HG02852 (cell line): ENCODE measurements at regions not wholly inside any gene's neighbourhood (a gene's known extent, or its start where the extent isn't known, plus 50 kb on each side); places are given as distances from the start of the nearest gene placed in this dataset.

Source experiments
- ATAC-seq: cut with Tn5 transposase; IDR thresholded peaks from one replicate; pipeline ENCODE4 v1.9.1; 2021; ENCODE audit warnings: mild to moderate bottlenecking, moderate library complexity; ENCODE audit not compliant: unreplicated experiment

DNA sequence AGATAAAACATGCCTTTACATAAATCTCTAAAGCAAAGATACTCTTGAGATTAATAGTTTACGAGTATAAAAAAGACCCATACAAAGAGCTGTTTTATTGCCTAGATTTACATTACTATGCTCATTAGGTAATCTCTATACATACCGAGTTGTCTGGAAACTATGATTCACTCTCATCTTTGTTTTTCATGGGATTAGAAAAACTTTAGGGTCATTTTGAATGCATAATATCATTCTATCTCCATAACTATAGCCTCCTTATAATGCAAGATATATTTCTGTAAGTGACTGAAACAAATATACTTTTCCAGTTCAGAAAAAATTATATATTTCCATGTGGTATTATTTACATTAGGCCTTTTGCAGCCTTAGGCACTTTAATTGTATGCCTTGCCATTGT is 1088.7 kb upstream of the ARRDC3 start:
- no peak for ATAC-seq

DNA sequence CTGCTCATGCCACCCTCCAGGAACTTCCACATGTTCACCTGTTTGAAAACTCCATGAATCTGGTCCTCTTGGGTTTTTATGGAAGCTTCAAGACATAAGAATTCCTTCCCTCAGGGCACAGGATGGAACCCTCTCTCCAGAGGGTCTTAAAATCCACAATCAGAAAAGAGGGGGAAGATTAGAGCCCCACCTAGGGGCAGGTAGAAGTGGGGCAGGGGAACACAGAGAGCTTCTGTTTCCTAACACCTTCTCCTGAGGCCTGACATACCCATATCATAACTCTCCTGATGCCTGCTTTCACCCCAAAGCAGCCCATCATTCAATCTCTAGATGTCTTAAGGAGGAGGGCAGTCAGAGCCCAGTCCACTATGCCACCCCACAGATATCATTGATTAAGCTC is 1087.7 kb upstream of the ARRDC3 start:
- ATAC-seq: no peak

DNA sequence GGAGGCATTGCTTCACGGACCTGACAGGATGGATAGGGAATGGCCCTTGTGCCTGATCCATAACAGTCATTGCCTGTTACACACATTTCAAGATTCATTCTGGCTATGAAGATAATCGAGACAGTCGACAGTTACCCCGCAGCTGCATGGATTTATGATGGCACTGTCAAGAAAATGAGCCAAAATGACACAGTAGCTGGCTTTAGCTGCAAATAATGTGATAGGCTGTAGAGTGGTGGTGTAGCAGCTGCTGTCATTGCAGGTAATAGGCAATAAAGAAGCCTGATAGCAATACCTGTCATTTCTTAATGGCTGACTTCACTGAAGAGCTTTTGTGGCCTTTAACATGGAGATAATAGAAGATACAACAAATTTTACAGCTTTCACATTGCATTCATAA is 1085.2 kb upstream of the ARRDC3 start:
- ATAC-seq: no peak

DNA sequence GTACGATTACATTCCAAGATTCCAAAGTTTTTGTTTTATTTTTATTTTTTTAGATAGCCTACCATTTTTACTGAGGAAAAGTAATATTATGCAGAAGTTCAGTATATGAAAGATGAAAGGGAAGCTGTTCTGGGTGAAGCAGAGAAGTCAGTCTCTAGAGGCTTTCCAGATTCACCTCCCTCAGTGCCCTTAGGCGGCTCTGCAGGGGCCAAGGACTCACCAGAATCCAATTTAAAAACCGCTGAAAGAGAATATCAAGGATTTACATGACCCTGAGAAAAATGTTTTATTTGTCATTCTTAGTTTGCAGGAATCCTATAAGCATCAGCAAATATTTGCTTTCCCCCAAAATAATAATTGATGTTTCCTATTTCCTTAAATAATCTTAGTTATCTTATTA is 1084.6 kb upstream of the ARRDC3 start:
- ATAC-seq: no peak

DNA sequence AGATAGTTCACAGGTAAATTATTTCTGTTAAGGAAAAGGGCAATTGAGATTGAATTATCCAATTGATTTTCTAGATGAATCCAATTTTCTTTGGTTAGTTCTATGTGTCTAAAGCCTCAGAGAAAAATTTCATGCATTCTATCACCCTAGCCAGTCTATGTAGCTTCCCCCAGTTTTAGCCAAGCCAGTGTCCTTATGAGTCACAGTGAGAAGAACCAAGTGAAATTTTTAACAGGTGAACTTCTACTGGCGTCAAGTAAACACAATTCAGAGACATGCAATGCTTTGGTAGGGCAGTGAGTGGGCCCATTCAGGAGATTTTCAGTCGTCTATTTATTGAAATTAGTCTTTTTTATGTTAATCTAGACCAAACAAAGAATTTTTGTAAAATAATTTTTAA is 1077.4 kb upstream of the ARRDC3 start:
- peak; percentile 65 for ATAC-seq

DNA sequence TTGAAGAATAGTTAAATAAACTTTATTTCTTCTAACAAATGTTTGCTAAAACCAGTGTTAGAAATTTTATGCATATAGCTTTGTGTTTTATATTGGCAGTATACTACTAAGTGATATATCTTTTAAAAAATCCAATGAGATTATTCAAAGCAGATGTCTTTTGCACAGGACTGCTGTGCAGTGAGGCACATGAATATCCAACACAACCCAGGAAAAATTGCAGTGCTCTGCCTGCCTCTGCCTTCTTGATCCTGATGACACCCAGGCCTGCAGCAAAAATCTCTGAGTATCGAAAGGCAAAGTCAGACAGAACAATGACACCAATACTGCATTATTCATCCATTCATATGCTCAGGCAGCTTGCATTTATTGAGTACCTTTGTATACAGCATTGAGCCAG is 1076.5 kb upstream of the ARRDC3 start:
- no peak for ATAC-seq

DNA sequence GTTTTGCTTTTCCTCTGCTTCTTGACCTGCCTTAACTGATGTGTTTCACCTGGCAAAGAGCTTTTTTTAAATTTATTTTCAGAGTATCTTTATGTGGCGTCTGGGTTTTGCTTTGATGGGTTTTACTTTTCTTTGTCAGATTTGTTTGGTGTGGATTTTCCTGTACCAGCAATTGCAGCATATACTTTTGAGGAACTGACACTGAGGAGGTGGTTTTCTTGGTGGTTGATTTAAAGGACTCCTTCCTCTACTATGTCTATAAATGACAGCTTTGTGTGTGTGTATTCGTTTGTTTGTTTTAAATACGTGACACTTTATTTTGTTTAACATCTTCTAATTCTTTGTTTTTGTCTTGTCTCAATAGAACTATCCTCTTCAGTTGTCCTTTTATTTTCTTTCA is 1071.9 kb upstream of the ARRDC3 start:
- ATAC-seq: peak; percentile 99

DNA sequence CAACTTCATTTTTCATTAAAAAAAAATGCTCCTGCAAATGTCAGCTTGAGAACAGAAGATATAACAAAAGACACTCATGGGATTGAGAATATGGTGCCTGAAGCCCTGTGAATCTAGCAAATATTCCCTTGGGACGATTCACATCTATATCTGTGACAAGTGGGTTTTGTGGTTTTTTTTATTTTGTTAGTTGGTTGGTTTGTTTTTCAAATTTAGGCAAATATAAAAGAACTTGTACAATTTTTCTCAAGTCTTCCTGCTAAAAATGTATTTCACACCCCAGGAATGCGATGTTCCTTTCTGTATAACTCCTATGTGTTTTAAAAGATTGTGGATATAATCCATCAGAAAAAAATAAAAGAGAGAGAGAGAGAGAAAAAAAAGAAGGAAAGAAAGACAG is 1061.8 kb upstream of the ARRDC3 start:
- no peak for ATAC-seq

DNA sequence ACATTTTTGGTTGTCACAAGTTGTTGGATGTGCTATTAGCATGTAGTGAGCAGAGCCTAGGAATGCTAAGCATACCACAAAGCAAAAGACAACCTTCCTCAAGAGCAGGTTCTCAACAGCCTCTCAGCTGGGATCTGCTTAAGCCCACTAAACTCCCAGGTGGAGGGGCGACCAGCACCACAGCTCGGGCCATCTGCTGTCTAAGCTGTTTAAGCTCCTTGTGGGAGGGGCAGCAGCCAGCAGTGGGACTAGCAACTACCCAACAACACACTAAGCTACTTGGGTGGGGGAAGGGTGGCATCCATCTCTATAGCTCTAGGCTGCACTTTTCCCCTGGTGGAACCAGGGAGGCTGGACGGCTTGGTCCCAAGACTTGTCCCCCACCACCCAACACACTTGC is 1052.7 kb upstream of the ARRDC3 start:
- no peak for ATAC-seq

DNA sequence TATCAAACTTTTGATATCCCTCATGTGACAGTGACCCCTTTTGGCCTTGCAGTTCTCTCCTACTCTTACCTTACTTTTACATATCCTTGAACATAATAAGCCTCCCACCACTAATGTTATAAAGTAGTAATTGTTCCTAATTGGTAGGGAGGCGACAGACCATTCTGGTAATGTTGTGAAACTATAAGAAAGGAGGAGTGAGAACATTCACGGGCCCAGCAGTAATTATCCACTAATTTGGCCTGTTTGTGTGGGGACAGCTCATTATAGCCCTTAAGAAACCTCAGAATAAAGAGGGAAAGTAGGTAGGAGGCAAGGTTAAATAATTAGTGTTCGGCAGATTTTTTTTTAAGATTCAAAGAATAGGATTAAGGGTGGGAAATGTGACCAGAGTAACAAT is 1046.5 kb upstream of the ARRDC3 start:
- ATAC-seq: no peak

DNA sequence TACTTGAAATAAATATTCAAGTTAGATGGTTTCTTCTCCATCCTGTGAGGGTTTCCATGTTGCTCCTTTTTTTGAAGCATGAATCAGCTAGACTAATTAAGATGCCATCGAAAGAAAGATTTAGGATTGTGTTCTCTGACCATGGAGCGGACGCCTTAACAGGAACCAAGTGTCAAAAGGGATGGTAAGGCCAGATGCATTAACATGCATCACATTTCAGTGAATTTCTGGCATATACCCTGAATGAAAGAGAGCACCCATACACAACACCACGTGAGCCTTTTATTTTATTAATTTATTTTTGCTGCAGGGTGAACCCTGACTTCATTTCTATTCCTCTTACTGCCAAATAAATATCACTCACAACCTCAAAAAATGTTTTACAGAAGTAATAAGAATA is 1045.3 kb upstream of the ARRDC3 start:
- ATAC-seq: no peak

DNA sequence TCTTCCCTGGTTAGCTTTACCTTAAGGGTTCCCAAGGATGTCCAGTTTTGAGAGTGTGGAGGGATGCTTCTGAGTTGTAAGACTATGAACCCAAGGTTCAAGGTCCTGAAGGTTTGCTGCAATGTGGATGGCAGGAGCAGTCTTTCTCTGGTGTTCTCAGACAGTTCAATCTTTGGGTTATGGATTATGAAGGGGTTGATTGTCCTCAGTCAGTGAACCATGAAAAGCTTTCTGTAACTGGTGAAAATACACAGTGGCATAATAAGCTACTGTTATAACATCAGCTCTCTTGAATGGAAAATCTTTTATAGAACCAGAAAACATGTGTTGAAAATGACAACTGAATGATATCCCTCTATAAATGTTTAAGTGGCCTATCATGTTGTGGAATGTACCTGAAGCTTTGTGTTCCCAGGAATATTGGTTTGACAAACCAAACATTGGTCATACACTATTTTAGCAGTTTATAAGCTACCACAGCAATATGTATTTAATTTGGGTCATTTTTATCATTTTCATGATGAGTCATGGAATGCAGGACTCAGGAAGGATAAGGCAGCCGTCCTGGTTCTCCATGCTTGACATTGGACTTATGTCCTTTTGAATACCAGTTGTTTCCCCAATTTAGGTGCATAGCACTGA is 1041.8 kb upstream of the ARRDC3 start:
- no peak for ATAC-seq

DNA sequence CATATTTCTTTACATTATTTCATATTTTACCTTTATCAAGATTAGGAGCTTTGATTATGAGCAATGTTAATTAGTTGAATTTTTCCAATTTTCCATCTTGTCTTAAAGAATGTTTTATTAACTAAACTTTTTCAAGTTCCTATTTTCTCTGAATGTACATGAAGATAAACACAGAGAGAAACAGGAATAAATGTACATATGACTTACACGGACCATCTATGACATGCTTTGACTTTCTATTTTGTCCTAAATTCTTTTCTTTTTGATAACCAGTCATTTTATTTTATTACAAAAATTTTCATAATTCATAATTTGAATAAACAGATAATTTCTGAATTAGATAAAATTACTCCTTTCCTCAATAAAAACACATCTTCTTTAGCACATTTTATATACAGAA is 1038.8 kb upstream of the ARRDC3 start:
- ATAC-seq: no peak

DNA sequence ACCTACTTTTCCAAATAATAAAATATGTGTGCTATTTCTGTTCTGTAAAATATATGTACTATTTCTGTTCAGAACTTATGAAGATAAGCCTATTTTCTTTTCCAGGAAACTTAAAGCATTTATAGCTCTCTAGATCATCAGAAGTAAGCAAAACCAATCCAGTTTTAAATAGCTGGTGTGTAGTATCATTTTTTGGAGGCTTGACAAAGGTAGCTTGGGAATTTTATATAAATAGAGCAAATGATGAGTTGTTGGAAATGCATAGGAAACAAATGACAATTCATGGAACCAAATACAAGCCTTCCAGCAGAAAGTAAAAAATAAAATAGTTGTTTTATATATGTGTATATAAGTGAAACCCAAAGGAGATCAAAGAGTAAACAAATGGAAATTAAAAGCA is 1038.1 kb upstream of the ARRDC3 start:
- no peak for ATAC-seq

DNA sequence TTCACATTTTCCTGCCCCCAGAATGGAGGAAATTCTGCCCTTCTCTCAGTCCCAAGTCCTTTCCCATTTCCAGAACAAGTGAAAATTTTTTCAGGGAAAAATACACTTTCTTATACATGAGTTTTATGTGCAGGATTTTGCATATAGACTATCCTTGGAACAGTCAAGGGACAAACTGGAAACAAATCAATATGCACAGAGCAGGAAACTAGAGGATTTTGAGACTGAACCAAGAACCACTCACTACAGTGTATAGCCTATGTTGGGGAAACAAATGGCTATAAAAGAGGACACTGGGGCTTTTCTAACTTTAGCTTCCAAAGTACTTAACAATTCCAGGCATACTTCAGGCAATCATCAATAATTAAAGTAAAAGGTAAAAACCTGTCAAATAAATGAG is 1036.1 kb upstream of the ARRDC3 start:
- no peak for ATAC-seq

DNA sequence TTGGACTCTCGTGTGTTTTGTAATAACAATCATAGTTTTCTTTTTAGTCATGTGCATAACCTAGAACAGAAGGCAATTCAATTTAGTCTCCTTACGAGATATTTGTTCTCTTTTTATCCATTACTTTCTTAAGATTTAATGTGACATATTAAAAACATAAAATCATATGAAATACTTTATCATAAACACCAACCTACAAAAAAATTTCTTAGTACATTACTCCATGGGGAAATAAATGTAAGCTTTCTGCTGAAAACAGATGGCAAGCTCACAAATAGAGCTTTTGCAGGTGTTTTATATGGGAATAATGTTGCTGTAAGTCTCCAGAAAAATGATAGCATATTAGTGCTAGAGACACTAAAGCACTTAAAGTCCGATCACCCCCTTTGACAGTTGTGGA is 1035.2 kb upstream of the ARRDC3 start:
- ATAC-seq: no peak

DNA sequence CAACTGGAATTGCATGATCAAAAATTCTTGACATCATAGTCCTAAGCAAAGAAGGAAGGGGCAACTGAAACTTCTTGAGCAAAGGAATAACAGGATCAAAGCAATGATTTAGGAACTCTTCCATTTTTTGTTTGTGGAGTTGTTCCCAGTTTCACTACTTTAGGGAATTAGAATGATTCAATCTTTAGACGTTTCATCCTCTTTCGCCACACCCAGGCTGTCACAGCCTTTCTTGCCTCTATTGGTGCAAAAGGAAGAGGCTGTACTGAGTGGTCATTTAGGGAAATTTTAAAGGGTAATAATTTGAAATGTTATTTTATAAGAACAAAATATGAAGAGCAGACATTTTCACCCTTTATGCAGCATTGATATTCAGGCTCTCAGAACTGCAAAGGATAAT is 1026.0 kb upstream of the ARRDC3 start:
- no peak for ATAC-seq

DNA sequence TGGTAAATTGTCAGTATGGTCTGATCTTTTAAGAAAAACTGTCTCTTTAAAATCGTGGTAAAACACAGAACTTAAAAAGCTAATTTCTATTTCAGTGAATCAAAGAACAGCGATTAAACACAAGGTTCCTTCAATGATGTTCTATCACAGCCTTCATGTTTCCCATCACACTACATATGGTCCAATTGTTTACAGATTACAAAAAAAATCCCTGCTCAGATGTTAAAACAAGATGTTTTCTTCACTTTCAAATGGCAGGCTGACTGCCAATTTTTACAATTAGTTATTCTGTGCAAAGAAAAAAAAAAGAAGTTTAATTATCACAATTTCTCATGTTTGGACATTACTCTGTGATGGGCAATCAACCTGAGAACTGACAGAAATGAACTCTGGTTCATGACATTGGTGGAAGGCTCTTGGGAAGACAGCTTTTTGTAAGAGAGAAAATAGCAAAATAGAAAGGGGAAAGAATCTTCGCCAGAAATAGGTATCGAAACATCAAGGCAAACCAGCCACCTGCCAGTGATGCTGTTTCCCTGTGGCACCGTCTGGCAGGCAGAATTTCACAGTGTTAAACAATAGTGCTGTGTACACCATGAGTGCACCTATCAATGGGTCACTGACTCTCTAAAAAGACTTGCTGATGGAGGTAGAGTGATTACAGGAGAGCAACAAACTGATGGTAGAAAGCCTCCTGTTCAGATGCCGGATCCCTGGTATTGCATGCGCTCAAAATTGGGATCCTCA is 1020.0 kb upstream of the ARRDC3 start:
- ATAC-seq: no peak

DNA sequence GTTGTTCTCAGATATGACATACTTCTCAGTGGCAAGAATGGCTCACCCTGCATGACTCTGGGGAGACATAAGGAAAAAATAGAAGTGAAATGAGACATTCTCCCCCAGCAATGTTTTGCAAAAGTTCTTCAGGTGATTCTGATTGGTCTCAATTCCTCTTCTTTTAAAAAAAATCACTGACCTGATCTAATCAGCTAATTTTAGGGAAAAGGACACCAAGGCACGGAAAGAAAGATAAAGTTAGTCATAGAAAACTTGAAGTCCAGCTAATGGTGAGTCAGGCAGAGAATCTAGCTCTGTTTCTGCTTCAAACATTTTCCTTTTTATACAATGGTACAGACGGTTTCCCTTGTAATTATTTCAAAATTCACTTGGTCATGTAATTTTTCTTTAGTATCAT is 1018.9 kb upstream of the ARRDC3 start:
- no peak for ATAC-seq

DNA sequence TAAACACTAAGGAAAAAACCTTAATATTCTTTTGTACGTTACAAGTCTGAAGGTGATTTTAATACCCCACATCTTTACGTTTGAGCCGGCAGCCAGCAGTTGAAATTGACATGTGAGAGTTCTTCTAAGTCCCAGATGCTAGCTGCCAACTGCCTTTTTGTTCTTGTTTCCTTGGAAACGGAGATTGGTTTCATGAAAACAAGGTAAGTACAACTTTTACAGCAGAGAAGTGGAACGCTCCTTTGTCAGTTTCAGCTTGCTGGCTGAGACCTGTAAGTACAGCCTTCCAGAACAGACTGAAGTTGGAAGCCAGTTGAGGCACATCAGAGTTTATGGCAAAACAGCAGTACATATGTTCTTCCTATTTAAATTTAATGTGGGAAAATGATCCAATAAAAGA is 1018.4 kb upstream of the ARRDC3 start:
- ATAC-seq: no peak

DNA sequence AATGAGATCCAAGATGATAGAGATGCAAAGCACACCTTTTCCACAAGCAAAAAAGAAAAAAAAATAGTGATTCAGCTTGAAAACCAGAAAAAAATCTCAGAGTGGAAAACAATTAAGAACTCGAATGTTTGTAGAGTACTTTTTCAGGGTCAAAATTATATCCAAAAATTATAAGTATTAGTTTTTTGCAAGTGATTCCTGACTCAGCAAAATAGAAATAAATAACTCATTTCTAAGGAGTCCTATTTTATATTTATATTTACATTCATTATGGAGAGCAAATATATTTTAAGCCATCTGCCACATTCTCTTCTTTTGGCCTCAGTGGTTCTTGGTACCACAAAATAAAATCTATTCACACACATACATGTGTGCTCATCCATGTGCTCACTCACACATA is 1011.8 kb upstream of the ARRDC3 start:
- ATAC-seq: no peak

DNA sequence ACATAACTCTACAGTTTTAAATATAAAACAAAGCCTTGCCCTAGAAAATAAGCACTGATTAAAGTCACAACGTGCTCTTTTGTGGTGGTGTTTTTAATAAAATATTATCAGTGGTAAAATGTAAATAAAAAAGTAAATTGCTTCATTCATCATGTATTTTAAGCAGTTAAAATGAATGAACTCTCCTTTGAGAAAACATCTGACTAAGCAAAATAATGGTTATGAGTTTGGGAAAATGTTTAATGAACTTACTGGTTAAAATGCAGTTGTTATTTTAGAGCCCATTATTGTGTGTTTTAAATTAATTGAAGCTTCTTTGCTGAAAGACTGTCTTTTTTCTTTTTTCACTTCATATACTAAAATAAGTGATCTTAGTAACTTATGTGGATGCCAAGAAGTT is 1007.5 kb upstream of the ARRDC3 start:
- ATAC-seq: no peak
